HG03095 (cell line): ENCODE measurements at regions not wholly inside any gene's neighbourhood (a gene's known extent, or its start where the extent isn't known, plus 50 kb on each side); places are given as distances from the start of the nearest gene placed in this dataset.

Experiments
- ATAC-seq: cut with Tn5 transposase; IDR thresholded peaks from one replicate; pipeline ENCODE4 v1.9.1; 2021; ENCODE audit warnings: moderate library complexity; ENCODE audit not compliant: unreplicated experiment

GRCh38 chr17:73879987-73880386 is 235.7 kb upstream of the SDK2 start:
- ATAC-seq, result no peak

- no peak for ATAC-seq
Observed at GRCh38 chr17:73882590-73882989, 238.3 kb upstream of the SDK2 start.

- ATAC-seq, result no peak
Observed at GRCh38 chr17:73883175-73883574, 238.9 kb upstream of the SDK2 start.

GRCh38 chr17:73887739-73888138 is 243.5 kb upstream of the SDK2 start:
- ATAC-seq, result no peak

- ATAC-seq, result no peak
Observed at GRCh38 chr17:73888862-73889261, 244.6 kb upstream of the SDK2 start.

- no peak for ATAC-seq
Observed at GRCh38 chr17:73889439-73889838, 245.2 kb upstream of the SDK2 start.

- ATAC-seq, result no peak
Observed at GRCh38 chr17:73890831-73891405, 246.7 kb upstream of the SDK2 start.

- ATAC-seq, result no peak
Observed at GRCh38 chr17:73895157-73895556, 250.9 kb upstream of the SDK2 start.

- ATAC-seq, result no peak
Observed at GRCh38 chr17:73896966-73897365, 252.7 kb upstream of the SDK2 start.

GRCh38 chr17:73899839-73900238 is 255.6 kb upstream of the SDK2 start:
- no peak for ATAC-seq

- ATAC-seq, result no peak
Observed at GRCh38 chr17:73900516-73900915, 256.3 kb upstream of the SDK2 start.

- no peak for ATAC-seq
Observed at GRCh38 chr17:73901249-73901648, 257.0 kb upstream of the SDK2 start.

- ATAC-seq, result no peak
Observed at GRCh38 chr17:73901661-73902415, 257.6 kb upstream of the SDK2 start.

GRCh38 chr17:73902416-73903181 is 258.4 kb upstream of the SDK2 start:
- no peak for ATAC-seq

GRCh38 chr17:73906896-73907870 is 262.9 kb upstream of the SDK2 start:
- no peak for ATAC-seq

- ATAC-seq, result no peak
Observed at GRCh38 chr17:73909186-73909585, 264.9 kb upstream of the SDK2 start.

- ATAC-seq, result no peak
Observed at GRCh38 chr17:73910206-73910605, 266.0 kb upstream of the SDK2 start.

- no peak for ATAC-seq
Observed at GRCh38 chr17:73910821-73911515, 266.7 kb upstream of the SDK2 start.

GRCh38 chr17:73911726-73912372 is 267.6 kb upstream of the SDK2 start:
- ATAC-seq, result no peak

- no peak for ATAC-seq
Observed at GRCh38 chr17:73912373-73912746, 268.1 kb upstream of the SDK2 start.
